ENCODE measurements at regions not wholly inside any gene's neighbourhood (a gene's known extent, or its start where the extent isn't known, plus 50 kb on each side); places are given as distances from the start of the nearest gene placed in this dataset.

DNA sequence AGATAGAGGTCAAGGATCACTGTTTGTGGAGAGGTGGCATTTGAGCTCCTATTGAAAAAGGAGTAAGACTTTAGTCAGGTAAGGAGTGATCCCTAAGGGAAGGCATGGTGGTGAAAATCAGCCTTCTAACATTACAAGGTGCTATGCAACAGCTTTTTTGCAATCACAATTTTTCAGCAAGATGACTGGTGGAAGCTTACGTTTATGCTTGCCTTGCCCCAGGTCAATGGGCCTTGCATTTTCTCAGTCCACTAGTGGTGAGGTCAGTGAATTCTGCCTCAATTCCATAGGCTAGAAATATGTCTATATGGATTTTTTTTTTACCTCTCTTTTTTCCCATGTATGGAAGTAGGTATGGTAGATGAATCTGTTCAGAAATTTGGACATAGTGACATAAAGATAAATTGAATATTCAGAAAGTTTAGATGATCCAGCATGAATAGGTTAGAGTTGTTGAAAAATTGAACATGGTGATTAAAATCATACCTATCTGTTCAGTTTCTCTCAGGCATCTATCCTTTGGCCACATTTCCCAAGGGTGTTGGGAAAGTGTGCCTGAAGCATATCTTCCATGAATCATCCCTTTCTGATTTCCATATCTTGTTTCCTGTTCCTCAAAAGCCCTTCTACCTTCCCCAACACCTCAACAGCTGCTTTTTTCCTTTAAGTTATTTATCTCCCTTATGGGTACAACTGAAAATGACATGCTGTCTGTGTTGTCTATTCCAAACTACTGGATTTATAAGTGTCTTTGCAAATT, 71.9 kb upstream of the PTPRZ1 start:
- POLR2A ChIA-PET, result interaction anchor here (0.6 to 1.6 kb wide), 3 partner anchors 61 to 74 kb away, joined by 3 to 4 read pairs (median 3); no protein-coding TSS in a partner anchor

DNA sequence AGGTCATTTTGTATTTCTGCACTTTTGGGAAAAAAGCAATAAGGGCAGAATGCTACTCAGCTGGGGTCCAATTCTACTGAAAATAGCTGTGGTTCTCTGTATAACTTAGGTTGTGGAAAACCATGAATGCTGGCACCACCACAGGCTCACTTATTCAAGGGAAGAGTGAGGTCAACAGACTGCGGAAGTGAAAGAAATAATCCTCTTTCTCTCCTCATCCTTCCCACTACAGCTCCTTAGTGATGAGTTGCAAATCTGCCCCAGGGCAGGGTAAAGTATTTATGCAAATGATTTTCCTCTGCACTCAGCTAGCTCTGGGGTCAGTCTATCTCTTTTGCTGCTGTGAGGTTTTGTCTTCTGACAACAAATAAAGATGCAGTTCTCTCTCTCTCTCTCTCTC, 74.1 kb upstream of the PTPRZ1 start:
- no peaks in the 10 kb centered on the region for H3K27me3 Mint-ChIP-seq (ENCODE audit: insufficient read depth, unreplicated experiment)
- no peaks in the 10 kb centered on the region for H3K9me3 Mint-ChIP-seq (ENCODE audit: unreplicated experiment)
- H3K4me3 Mint-ChIP-seq (ENCODE audit: unreplicated experiment), result no peak overlapping the region
- CTCF ChIA-PET, result interaction anchor here (0.9 kb wide), 1 partner anchor 75 kb away, joined by 4 read pairs; no protein-coding TSS in a partner anchor
- H3K4me1 Mint-ChIP-seq (ENCODE audit: insufficient read depth, unreplicated experiment), result peaks cover 60% of the 10 kb centered on the region
- H3K36me3 Mint-ChIP-seq (ENCODE audit: insufficient read depth, unreplicated experiment), result no peaks in the 10 kb centered on the region
- TF ChIP-seq, protein P1, sequence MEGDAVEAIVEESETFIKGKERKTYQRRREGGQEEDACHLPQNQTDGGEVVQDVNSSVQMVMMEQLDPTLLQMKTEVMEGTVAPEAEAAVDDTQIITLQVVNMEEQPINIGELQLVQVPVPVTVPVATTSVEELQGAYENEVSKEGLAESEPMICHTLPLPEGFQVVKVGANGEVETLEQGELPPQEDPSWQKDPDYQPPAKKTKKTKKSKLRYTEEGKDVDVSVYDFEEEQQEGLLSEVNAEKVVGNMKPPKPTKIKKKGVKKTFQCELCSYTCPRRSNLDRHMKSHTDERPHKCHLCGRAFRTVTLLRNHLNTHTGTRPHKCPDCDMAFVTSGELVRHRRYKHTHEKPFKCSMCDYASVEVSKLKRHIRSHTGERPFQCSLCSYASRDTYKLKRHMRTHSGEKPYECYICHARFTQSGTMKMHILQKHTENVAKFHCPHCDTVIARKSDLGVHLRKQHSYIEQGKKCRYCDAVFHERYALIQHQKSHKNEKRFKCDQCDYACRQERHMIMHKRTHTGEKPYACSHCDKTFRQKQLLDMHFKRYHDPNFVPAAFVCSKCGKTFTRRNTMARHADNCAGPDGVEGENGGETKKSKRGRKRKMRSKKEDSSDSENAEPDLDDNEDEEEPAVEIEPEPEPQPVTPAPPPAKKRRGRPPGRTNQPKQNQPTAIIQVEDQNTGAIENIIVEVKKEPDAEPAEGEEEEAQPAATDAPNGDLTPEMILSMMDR (IDR thresholded peaks at IDR 0.05; ENCODE audit: unreplicated experiment), result no peak
- peak; percentile 6 for DNase-seq (ENCODE audit: unreplicated experiment)
- H3K27ac Mint-ChIP-seq (ENCODE audit: low read depth, unreplicated experiment), result no peak overlapping the region
- intact Hi-C loops (cut with micrococcal nuclease), result loop anchor here (5.0 kb wide), 1 partner anchor 163 kb away; no protein-coding TSS in a partner anchor
- POLR2A ChIA-PET, result interaction anchor here (0.6 to 1.8 kb wide), 3 partner anchors 11 to 194 kb away, joined by 3 to 4 read pairs (median 3); no protein-coding TSS in a partner anchor
- no TSS peak for BruUV-seq (replicated peaks)

More for the DNA sequence above, 71.9 kb upstream of the PTPRZ1 start:
- H3K27ac Mint-ChIP-seq (ENCODE audit: low read depth, unreplicated experiment), result no peak overlapping the region
- CTCF ChIA-PET, result interaction anchor here (0.6 to 1.9 kb wide), 6 partner anchors 9 to 196 kb away, joined by 3 to 8 read pairs (median 4); no protein-coding TSS in a partner anchor
- H3K4me3 Mint-ChIP-seq (ENCODE audit: unreplicated experiment), result no peak overlapping the region
- H3K36me3 Mint-ChIP-seq (ENCODE audit: insufficient read depth, unreplicated experiment), result no peaks in the 10 kb centered on the region
- peak; percentile 43 for DNase-seq (ENCODE audit: unreplicated experiment)
- TF ChIP-seq, protein P1 (IDR thresholded peaks at IDR 0.05; ENCODE audit: unreplicated experiment), result no peak
- no peaks in the 10 kb centered on the region for H3K9me3 Mint-ChIP-seq (ENCODE audit: unreplicated experiment)
- no TSS peak for BruUV-seq (replicated peaks)
- no peaks in the 10 kb centered on the region for H3K27me3 Mint-ChIP-seq (ENCODE audit: insufficient read depth, unreplicated experiment)
- H3K4me1 Mint-ChIP-seq (ENCODE audit: insufficient read depth, unreplicated experiment), result peaks cover 46% of the 10 kb centered on the region
- intact Hi-C loops (cut with micrococcal nuclease), result no loop called here

DNA sequence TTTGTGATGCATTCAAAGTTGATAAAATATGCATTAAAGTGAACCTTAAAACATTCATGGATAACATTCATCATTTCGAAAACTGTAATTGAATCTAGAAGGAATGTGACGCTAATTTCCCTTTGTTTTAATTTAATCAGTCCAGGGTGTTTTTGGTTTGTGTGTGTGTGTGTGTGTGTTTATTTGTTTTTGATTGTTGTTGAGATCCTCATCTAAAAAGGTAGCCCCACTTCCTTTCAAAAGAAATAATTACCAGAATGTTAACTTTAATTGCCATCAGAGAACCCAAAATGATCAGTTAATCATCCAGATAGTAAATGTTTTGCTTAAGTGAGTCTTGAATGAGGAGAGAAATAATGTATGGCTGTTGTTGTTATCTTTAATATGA, 74.5 kb upstream of the PTPRZ1 start:
- TF ChIP-seq, protein P1 (IDR thresholded peaks at IDR 0.05; ENCODE audit: unreplicated experiment), result no peak
- H3K36me3 Mint-ChIP-seq (ENCODE audit: insufficient read depth, unreplicated experiment), result no peaks in the 10 kb centered on the region

More for the DNA sequence above, 74.5 kb upstream of the PTPRZ1 start:
- intact Hi-C loops (cut with micrococcal nuclease), result loop anchor here (5.0 kb wide), 1 partner anchor 164 kb away; no protein-coding TSS in a partner anchor
- no peak for DNase-seq (ENCODE audit: unreplicated experiment)
- no peaks in the 10 kb centered on the region for H3K9me3 Mint-ChIP-seq (ENCODE audit: unreplicated experiment)
- H3K4me3 Mint-ChIP-seq (ENCODE audit: unreplicated experiment), result no peak overlapping the region
- H3K27ac Mint-ChIP-seq (ENCODE audit: low read depth, unreplicated experiment), result no peak overlapping the region
- no TSS peak for BruUV-seq (replicated peaks)
- peaks cover 60% of the 10 kb centered on the region for H3K4me1 Mint-ChIP-seq (ENCODE audit: insufficient read depth, unreplicated experiment)
- no peaks in the 10 kb centered on the region for H3K27me3 Mint-ChIP-seq (ENCODE audit: insufficient read depth, unreplicated experiment)
- ChIA-PET POLR2A (interaction anchor here (0.6 to 1.8 kb wide), 3 partner anchors 12 to 194 kb away, joined by 3 to 4 read pairs (median 3); no protein-coding TSS in a partner anchor), CTCF (interaction anchor here (0.9 kb wide), 1 partner anchor 76 kb away, joined by 4 read pairs; no protein-coding TSS in a partner anchor)
